Peyer's patch (tissue), 4 donors: ENCODE measurements at regions not wholly inside any gene's neighbourhood (a gene's known extent, or its start where the extent isn't known, plus 50 kb on each side); places are given as distances from the start of the nearest gene placed in this dataset.

Source experiments
- DNase-seq, 3 donors: peaks; one replicate each; pipeline ENCODE4 v3.0.0-alpha.2; 2017 to 2019
- H3K27ac ChIP-seq, 4 donors: fragments of 200-600 bp; sonication (generic); one replicate each; pipeline ENCODE4 v1.5.1; 2016 to 2019
- H3K27me3 ChIP-seq, 2 donors: fragments of 200-600 bp; sonication (generic); one replicate each; pipeline ENCODE4 v1.5.1; 2019
- H3K36me3 ChIP-seq, 3 donors: fragments of 200-600 bp; sonication (generic); one replicate each; pipeline ENCODE4 v1.5.1; 2016 to 2019
- H3K4me1 ChIP-seq, 4 donors: fragments of 200-600 bp; sonication (generic); one replicate each; pipeline ENCODE4 v1.5.1; 2016 to 2019
- H3K4me3 ChIP-seq, 4 donors: fragments of 200-600 bp; sonication (generic); 1 replicate in 3 of 4; 2 replicates in 1 of 4; pipeline ENCODE4 v1.5.1; 2016 to 2019; ENCODE audit warnings: mild to moderate bottlenecking in 1 of 4
- H3K9me3 ChIP-seq, 4 donors: fragments of 200-600 bp; sonication (generic); one replicate each; pipeline ENCODE4 v1.5.1; 2016 to 2019; ENCODE audit warnings: mild to moderate bottlenecking in 1 of 4
- CTCF ChIP-seq, 6 experiments: fragments of 450-650 bp in 4 of 6; fragments of 200-600 bp in 2 of 6; sonication (generic) in 1 of 6; IDR thresholded peaks; one replicate each; pipeline ENCODE4 v1.5.1; 2017 to 2019; ENCODE audit warnings: antibody characterized with exemption in 6 of 6, mild to moderate bottlenecking in 3 of 6, moderate library complexity in 1 of 6
- POLR2A ChIP-seq, 2 donors: fragments of 450-650 bp; IDR thresholded peaks; one replicate each; pipeline ENCODE4 v1.5.1; 2017; ENCODE audit warnings: antibody characterized with exemption in 2 of 2, mild to moderate bottlenecking in 2 of 2, moderate library complexity in 2 of 2

- no peak overlapping the region for H3K4me3 ChIP-seq
- H3K27me3 ChIP-seq = no peaks in the 10 kb centered on the region
- no peaks in the 10 kb centered on the region for H3K36me3 ChIP-seq
- DNase-seq = no peak
- H3K4me1 ChIP-seq = no peaks in the 10 kb centered on the region
- TF ChIP-seq POLR2A (IDR thresholded peaks at IDR 0.05) = no peak
- TF ChIP-seq CTCF (IDR thresholded peaks at IDR 0.05) = no peak
- H3K27ac ChIP-seq = peak overlapping the region in 1 of 4 donors; percentile 68
- H3K9me3 ChIP-seq = no peaks in the 10 kb centered on the region
Observed at GRCh38 chr11:112366777-112367176, 106.1 kb upstream of the PLET1 start.

GRCh38 chr11:112367461-112367860, 106.8 kb upstream of the PLET1 start:
- H3K27ac ChIP-seq = no peak overlapping the region
- H3K27me3 ChIP-seq = no peaks in the 10 kb centered on the region
- no peak overlapping the region for H3K4me3 ChIP-seq
- H3K4me1 ChIP-seq = no peaks in the 10 kb centered on the region
- H3K36me3 ChIP-seq = no peaks in the 10 kb centered on the region
- no peaks in the 10 kb centered on the region for H3K9me3 ChIP-seq
- TF ChIP-seq CTCF (IDR thresholded peaks at IDR 0.05) = no peak
- no peak for TF ChIP-seq POLR2A (IDR thresholded peaks at IDR 0.05)
- no peak for DNase-seq

- Histone ChIP-seq H3K4me3 (no peak overlapping the region), H3K4me1 (no peaks in the 10 kb centered on the region), H3K27me3 (no peaks in the 10 kb centered on the region), H3K36me3 (no peaks in the 10 kb centered on the region), H3K27ac (no peak overlapping the region), H3K9me3 (no peaks in the 10 kb centered on the region)
- no peak for DNase-seq
- TF ChIP-seq CTCF (IDR thresholded peaks at IDR 0.05) (no peak), POLR2A (IDR thresholded peaks at IDR 0.05) (no peak)
Observed at GRCh38 chr11:112367895-112368294, 107.2 kb upstream of the PLET1 start.

GRCh38 chr11:112368381-112368780, 107.7 kb upstream of the PLET1 start:
- no peak overlapping the region for H3K4me3 ChIP-seq
- H3K27ac ChIP-seq = no peak overlapping the region
- H3K9me3 ChIP-seq = no peaks in the 10 kb centered on the region
- H3K27me3 ChIP-seq = no peaks in the 10 kb centered on the region
- DNase-seq = no peak
- no peaks in the 10 kb centered on the region for H3K36me3 ChIP-seq
- TF ChIP-seq POLR2A (IDR thresholded peaks at IDR 0.05) (no peak), CTCF (IDR thresholded peaks at IDR 0.05) (no peak)
- H3K4me1 ChIP-seq = no peaks in the 10 kb centered on the region

GRCh38 chr11:112369374-112369773, 108.7 kb upstream of the PLET1 start:
- no peak for DNase-seq
- Histone ChIP-seq H3K27ac (no peak overlapping the region), H3K27me3 (no peaks in the 10 kb centered on the region), H3K36me3 (no peaks in the 10 kb centered on the region), H3K4me1 (no peaks in the 10 kb centered on the region), H3K4me3 (no peak overlapping the region), H3K9me3 (no peaks in the 10 kb centered on the region)
- TF ChIP-seq CTCF (IDR thresholded peaks at IDR 0.05) (no peak), POLR2A (IDR thresholded peaks at IDR 0.05) (no peak)

- no peaks in the 10 kb centered on the region for H3K4me1 ChIP-seq
- TF ChIP-seq CTCF (IDR thresholded peaks at IDR 0.05) (no peak), POLR2A (IDR thresholded peaks at IDR 0.05) (no peak)
- H3K27ac ChIP-seq = no peak overlapping the region
- no peak for DNase-seq
- no peak overlapping the region for H3K4me3 ChIP-seq
- no peaks in the 10 kb centered on the region for H3K27me3 ChIP-seq
- no peaks in the 10 kb centered on the region for H3K9me3 ChIP-seq
- H3K36me3 ChIP-seq = no peaks in the 10 kb centered on the region
Observed at GRCh38 chr11:112369916-112370315, 109.3 kb upstream of the PLET1 start.
